C4-2B (cell line): ENCODE measurements at regions not wholly inside any gene's neighbourhood (a gene's known extent, or its start where the extent isn't known, plus 50 kb on each side); places are given as distances from the start of the nearest gene placed in this dataset.

Experiments
- ZFX ChIP-seq: fragments of 450-650 bp; IDR thresholded peaks from 2 replicates; pipeline ENCODE4 v1.6.1; 2017
- TF ChIP-seq, protein P1 (sequence below): fragments of 450-650 bp; conservative IDR thresholded peaks from 2 replicates; pipeline ENCODE4 v1.5.1; 2017; ENCODE audit warnings: mild to moderate bottlenecking

DNA sequence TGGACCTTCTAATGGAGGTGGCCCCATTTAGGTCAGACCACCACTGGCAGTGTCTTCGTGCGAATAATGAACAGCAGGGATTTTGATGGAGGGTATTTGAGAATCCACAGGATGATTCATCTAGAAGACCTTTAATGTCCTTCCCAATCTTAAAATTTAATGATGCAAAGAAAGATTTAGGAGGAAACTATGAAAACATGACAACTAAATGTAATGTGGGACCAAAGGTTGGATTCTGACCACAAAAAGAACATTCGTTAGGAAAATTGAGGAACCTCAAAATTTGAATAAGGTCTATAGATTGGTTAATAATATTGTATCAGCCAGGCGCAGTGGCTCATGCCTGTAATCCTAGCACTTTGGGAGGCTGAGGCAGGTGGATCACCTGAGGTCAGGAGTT lies 78.2 kb upstream of the TMPO start:
- TF ChIP-seq, protein P1, sequence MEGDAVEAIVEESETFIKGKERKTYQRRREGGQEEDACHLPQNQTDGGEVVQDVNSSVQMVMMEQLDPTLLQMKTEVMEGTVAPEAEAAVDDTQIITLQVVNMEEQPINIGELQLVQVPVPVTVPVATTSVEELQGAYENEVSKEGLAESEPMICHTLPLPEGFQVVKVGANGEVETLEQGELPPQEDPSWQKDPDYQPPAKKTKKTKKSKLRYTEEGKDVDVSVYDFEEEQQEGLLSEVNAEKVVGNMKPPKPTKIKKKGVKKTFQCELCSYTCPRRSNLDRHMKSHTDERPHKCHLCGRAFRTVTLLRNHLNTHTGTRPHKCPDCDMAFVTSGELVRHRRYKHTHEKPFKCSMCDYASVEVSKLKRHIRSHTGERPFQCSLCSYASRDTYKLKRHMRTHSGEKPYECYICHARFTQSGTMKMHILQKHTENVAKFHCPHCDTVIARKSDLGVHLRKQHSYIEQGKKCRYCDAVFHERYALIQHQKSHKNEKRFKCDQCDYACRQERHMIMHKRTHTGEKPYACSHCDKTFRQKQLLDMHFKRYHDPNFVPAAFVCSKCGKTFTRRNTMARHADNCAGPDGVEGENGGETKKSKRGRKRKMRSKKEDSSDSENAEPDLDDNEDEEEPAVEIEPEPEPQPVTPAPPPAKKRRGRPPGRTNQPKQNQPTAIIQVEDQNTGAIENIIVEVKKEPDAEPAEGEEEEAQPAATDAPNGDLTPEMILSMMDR = no peak
- TF ChIP-seq ZFX = no peak
